HG02981 (cell line): ENCODE measurements at regions not wholly inside any gene's neighbourhood (a gene's known extent, or its start where the extent isn't known, plus 50 kb on each side); places are given as distances from the start of the nearest gene placed in this dataset.

Source experiments
- ATAC-seq: cut with Tn5 transposase; IDR thresholded peaks from one replicate; pipeline ENCODE4 v1.9.1; 2021; ENCODE audit warnings: mild to moderate bottlenecking, moderate library complexity; ENCODE audit not compliant: unreplicated experiment

- ATAC-seq = no peak
Observed at GRCh38 chr2:104289651-104290565, 564.0 kb upstream of the POU3F3 start.

GRCh38 chr2:104290566-104290891, 563.4 kb upstream of the POU3F3 start:
- ATAC-seq = no peak

- no peak for ATAC-seq
Observed at GRCh38 chr2:104312684-104313083, 541.2 kb upstream of the POU3F3 start.

GRCh38 chr2:104318001-104318665, 535.8 kb upstream of the POU3F3 start:
- no peak for ATAC-seq

GRCh38 chr2:104321116-104321795, 532.7 kb upstream of the POU3F3 start:
- no peak for ATAC-seq

- no peak for ATAC-seq
Observed at GRCh38 chr2:104321796-104322349, 532.0 kb upstream of the POU3F3 start.

- no peak for ATAC-seq
Observed at GRCh38 chr2:104332731-104333130, 521.2 kb upstream of the POU3F3 start.

GRCh38 chr2:104337869-104338268, 516.0 kb upstream of the POU3F3 start:
- ATAC-seq = no peak

GRCh38 chr2:104340162-104340561, 513.8 kb upstream of the POU3F3 start:
- no peak for ATAC-seq

- ATAC-seq = no peak
Observed at GRCh38 chr2:104340879-104341828, 512.8 kb upstream of the POU3F3 start.

- no peak for ATAC-seq
Observed at GRCh38 chr2:104344306-104344705, 509.6 kb upstream of the POU3F3 start.

- no peak for ATAC-seq
Observed at GRCh38 chr2:104344985-104345384, 508.9 kb upstream of the POU3F3 start.

- ATAC-seq = no peak
Observed at GRCh38 chr2:104358122-104358521, 495.8 kb upstream of the POU3F3 start.

GRCh38 chr2:104361414-104361813, 492.5 kb upstream of the POU3F3 start:
- ATAC-seq = no peak

GRCh38 chr2:104368089-104368488, 485.8 kb upstream of the POU3F3 start:
- ATAC-seq = no peak

- no peak for ATAC-seq
Observed at GRCh38 chr2:104371087-104371781, 482.7 kb upstream of the POU3F3 start.

- no peak for ATAC-seq
Observed at GRCh38 chr2:104375206-104375605, 478.7 kb upstream of the POU3F3 start.

GRCh38 chr2:104378853-104379374, 475.0 kb upstream of the POU3F3 start:
- ATAC-seq = peak; percentile 61

- no peak for ATAC-seq
Observed at GRCh38 chr2:104384961-104385360, 469.0 kb upstream of the POU3F3 start.
